Skeletal muscle satellite cell (primary cell): ENCODE measurements at regions not wholly inside any gene's neighbourhood (a gene's known extent, or its start where the extent isn't known, plus 50 kb on each side); places are given as distances from the start of the nearest gene placed in this dataset.
"Not testable (repeated sequence)": the region's sequence is repeated elsewhere in the genome, so short reads cannot be mapped to it uniquely, and the experiment has no call there.

Experiments used
- H3K27me3 ChIP-seq: 2 replicates; pipeline ENCODE4 v1.7.0; 2013; ENCODE audit warnings: low read length; ENCODE audit not compliant: control insufficient read depth, insufficient read depth
- H3K36me3 ChIP-seq: 2 replicates; pipeline ENCODE4 v1.7.0; 2013; ENCODE audit warnings: mild to moderate bottlenecking, control low read depth, low read length; ENCODE audit not compliant: insufficient read depth
- H3K4me1 ChIP-seq: 2 replicates; pipeline ENCODE4 v1.7.0; 2013; ENCODE audit warnings: low read length; ENCODE audit not compliant: control insufficient read depth, insufficient read depth
- H3K4me2 ChIP-seq: 2 replicates; pipeline ENCODE4 v1.7.0; 2013; ENCODE audit warnings: mild to moderate bottlenecking, low read length
- H3K4me3 ChIP-seq: 2 replicates; pipeline ENCODE4 v1.7.0; 2013; ENCODE audit warnings: low read length
- H3K9ac ChIP-seq: 2 replicates; pipeline ENCODE4 v1.7.0; 2013; ENCODE audit warnings: mild to moderate bottlenecking, low read depth, low read length, moderate library complexity
- H3K9me3 ChIP-seq: replicated peaks from 2 replicates; pipeline ENCODE4 v1.7.0; 2013; ENCODE audit warnings: mild to moderate bottlenecking, control low read depth, low read length

DNA sequence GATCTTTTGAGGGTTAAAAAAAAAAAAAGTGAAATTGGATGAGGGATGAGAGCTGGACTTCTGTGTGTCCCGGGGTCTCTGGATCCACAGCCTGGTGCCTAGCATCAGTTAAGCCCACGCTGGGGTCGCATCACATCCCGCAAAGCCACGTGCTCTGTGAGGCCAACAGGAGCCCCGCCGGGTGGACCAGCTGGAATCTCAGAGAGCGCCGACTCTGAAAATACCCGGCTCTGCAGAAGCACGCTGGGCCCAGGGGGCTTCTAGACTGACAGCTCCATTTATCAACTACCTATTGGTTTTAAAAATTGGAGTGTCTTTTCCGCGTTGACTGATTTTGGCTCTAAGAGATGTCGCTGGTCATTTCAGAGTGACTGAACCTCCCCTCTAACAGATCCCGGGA is 164.1 kb upstream of the PLGLB2 start:
- H3K36me3 ChIP-seq, H3K4me1 ChIP-seq, H3K9ac ChIP-seq, H3K4me3 ChIP-seq, H3K9me3 ChIP-seq, H3K4me2 ChIP-seq, H3K27me3 ChIP-seq: not testable (repeated sequence)

DNA sequence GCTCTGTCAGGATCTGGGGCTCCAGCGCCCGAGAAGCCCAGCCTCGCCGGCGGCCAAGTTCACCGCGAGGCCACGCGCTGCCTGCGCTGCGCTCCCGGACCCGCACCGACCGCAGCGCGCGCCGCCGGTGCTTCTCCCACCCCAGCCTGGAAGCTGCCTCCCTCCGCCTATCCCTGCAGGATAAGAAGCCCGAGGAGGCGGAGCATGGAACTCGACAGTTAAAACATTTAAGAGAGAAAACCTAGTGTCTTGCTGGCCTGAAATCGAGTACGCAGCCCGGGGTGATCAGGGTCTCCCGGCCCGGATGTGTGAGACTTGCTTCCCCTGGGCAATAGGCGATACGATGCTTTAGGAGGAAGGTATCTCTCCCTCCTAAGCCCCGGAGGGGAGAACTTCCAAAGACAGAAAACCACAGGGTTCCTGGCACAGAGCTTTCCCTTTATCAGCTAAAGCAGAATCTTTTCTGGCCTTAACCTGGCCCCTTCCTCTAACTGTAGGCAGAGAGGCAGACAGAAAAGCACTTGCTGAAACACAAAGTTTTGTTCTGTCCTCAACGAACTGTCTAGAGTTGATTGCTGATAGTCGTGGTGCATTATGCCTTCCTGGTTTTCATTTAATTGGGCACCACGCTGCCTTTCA is 163.5 kb upstream of the PLGLB2 start:
- not testable (repeated sequence) for H3K4me1 ChIP-seq, H3K9me3 ChIP-seq, H3K9ac ChIP-seq, H3K36me3 ChIP-seq, H3K4me2 ChIP-seq, H3K4me3 ChIP-seq, H3K27me3 ChIP-seq

DNA sequence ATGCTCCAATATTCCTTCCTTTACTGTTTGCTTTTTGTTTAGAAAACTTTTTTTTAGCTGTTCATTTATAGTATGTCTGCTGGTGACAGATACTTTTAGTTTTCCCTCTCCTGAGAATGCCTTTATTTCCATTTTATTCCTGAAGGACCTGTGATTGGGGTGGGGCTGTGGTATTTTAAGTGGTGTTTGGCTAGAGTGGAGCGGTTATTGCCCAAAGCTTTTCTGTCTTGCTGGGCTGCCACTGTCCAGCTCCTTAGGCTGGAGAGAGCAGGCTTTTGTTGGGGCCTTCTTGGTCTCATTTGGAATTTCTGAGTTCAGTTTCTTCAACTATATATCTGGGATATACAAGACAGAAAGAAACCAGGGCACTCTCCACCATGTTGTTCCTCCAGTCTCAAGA is 160.0 kb upstream of the PLGLB2 start:
- H3K4me2 ChIP-seq, H3K27me3 ChIP-seq, H3K4me1 ChIP-seq, H3K36me3 ChIP-seq, H3K9me3 ChIP-seq, H3K9ac ChIP-seq, H3K4me3 ChIP-seq: not testable (repeated sequence)

DNA sequence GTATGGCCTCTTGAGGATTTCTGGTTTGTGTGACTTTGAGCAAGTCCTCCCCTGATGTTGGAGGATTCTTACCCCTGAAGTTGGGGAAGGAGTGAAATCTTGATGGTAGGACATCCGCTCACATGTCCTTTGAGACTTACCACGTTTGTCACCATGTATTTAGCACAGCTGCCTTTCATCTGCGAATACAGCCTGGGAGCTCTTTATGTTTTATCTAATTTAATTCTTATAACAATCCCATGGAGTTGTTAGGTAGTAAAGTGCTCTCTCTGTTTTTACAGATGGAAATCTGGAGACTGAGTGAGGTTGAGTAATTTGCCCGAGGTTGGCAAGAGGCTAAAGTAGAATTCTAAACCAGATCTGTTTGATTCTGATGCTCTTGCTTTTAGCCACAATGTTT is 154.9 kb upstream of the PLGLB2 start:
- peaks cover 14% of the 10 kb centered on the region for H3K4me1 ChIP-seq
- H3K9ac ChIP-seq, H3K4me3 ChIP-seq, H3K36me3 ChIP-seq, H3K9me3 ChIP-seq, H3K27me3 ChIP-seq, H3K4me2 ChIP-seq: not testable (repeated sequence)

DNA sequence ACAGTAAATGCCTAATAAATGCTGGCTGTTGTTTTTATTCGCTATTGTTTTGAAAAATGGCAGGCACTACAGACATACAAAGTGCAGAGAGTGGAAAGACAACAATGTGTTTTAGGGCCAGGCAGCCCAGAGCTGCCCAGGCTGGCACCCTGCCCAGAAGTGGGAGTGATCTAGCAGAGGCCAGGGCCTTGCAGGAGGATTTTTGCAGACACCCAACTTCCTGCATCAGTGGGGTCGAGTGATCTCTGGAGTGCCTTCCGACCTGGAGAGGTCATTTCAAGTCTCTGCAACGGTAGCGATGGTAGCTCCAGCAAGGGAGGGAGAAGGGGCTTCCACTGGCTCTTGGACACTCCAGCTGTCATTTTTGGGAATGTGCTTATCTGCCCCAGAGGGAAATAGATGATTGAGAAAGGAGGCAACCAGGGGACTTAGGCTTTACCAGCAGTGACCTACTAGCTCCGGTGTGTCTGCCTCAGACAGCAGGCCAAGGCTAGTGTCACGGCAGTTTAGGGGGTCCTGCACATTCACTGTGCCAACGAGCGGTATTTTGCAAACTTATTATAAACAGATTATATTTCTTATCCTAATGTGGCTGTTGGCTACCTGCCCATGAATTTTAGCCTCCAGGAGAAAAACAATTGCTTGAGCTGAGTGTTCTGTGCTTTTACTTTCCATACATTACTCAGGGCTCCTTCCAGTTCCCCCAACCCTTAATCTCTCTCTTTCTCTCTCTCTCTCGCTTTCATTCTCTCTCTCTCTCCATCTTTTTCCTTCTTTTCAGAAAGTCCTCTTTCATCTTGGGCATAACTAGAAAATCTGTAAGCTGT is 153.9 kb upstream of the PLGLB2 start:
- Histone ChIP-seq H3K4me2 (peak overlapping the region; percentile 54), H3K4me1 (peaks cover 14% of the 10 kb centered on the region)
- not testable (repeated sequence) for H3K9me3 ChIP-seq, H3K4me3 ChIP-seq, H3K9ac ChIP-seq, H3K36me3 ChIP-seq, H3K27me3 ChIP-seq

DNA sequence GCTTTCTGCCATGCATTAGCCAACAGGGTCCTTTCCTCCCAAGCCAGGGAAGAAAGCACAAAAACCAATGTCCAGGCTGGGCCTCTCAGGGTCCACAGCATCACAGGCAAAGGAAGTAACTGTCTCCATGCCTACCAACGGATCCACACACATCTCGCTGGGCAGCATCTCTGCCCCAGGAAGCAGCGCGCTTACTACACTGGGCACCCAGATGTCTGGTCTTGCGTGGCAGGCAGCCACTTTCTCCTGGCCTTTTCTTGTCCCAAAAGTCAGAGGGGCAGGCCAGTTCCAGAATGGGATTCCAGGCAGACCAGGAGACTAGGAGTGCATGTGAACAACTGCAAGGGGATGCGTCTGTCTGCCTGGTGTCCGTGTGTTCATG is 153.3 kb upstream of the PLGLB2 start:
- H3K27me3 ChIP-seq, H3K36me3 ChIP-seq, H3K9ac ChIP-seq, H3K9me3 ChIP-seq, H3K4me2 ChIP-seq, H3K4me3 ChIP-seq: not testable (repeated sequence)
- peaks cover 14% of the 10 kb centered on the region for H3K4me1 ChIP-seq

DNA sequence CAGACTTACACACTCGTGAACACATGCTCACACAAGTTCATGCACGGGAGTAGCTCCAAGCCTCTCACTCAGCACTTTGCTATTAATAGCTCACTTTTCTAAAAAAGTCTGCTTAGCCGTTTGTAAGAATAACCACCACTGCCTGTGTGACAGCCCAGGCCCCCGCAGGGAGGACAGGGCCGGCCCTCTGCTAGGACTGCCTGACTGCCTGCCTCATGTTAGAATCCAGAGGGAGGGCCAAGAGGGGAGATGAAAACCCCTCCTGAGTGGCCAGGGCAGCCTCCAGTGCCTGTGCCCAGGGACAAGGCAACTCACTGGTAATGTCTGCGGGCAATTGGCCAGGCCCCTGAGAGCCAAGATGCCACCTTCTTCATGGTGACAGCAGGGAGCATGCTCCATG is 152.9 kb upstream of the PLGLB2 start:
- not testable (repeated sequence) for H3K4me2 ChIP-seq, H3K27me3 ChIP-seq, H3K9me3 ChIP-seq, H3K9ac ChIP-seq, H3K36me3 ChIP-seq, H3K4me3 ChIP-seq
- H3K4me1 ChIP-seq: peaks cover 14% of the 10 kb centered on the region

DNA sequence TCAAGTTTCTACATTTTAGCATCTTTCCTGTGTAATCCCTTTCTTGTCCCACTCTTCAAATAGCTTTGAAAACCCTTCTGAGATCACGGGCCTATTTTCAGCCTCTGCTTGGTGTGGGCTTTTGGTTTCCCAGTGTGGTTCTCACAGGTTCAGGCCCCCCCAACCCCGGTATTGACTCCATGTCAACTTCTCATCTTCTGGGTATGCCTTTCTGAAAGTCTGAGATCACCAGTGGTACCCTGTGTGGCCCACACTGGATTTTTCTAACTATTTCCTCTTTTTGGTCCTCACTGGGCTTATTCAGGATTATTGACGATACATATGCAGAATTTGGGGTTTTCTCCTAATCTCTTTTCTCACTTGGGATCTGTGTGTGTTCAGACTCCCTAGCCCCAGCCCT is 146.9 kb upstream of the PLGLB2 start:
- H3K4me3 ChIP-seq, H3K36me3 ChIP-seq, H3K9me3 ChIP-seq, H3K4me2 ChIP-seq, H3K4me1 ChIP-seq, H3K9ac ChIP-seq, H3K27me3 ChIP-seq: not testable (repeated sequence)

DNA sequence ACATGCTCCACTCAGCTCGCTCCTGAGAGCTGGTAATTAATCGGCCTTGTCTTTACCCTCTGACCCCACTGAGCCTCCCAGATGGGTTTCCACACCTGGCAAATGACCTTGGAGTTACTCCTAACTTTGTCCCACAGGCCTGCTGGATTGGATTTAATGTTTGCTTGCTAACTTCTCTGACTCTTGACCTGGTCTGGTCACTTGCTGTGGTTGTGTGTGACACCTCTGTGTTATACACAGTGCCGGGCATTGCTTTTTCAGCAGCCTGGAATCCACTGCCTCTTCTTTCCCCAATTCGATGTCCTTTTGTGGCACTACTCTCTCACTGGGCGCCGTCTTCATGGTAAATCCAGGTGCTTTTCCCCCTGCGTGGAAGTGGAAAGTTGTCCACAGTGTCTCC is 145.8 kb upstream of the PLGLB2 start:
- not testable (repeated sequence) for H3K36me3 ChIP-seq, H3K9me3 ChIP-seq, H3K4me1 ChIP-seq, H3K27me3 ChIP-seq, H3K4me3 ChIP-seq, H3K9ac ChIP-seq, H3K4me2 ChIP-seq

DNA sequence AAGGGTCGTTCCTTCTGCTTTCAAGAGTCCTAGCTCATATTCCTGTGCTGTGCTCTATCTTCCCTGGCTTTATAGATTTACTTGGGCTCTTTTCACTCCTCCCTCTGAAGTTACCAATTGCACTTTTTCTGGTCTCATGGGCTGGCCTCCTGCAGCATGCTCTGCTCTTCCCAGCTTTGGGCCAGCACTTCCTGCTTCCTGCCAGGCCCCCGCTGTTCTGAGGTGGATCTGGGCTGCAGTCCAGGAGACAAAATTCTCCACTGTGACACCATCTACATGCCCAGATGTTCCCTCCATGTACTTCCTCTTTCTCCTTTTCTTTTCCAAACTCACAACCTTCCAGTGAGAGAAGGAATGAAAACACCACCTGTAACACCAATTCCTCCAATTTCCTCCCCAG is 145.2 kb upstream of the PLGLB2 start:
- not testable (repeated sequence) for H3K9me3 ChIP-seq, H3K4me2 ChIP-seq, H3K4me1 ChIP-seq, H3K9ac ChIP-seq, H3K36me3 ChIP-seq, H3K4me3 ChIP-seq, H3K27me3 ChIP-seq

DNA sequence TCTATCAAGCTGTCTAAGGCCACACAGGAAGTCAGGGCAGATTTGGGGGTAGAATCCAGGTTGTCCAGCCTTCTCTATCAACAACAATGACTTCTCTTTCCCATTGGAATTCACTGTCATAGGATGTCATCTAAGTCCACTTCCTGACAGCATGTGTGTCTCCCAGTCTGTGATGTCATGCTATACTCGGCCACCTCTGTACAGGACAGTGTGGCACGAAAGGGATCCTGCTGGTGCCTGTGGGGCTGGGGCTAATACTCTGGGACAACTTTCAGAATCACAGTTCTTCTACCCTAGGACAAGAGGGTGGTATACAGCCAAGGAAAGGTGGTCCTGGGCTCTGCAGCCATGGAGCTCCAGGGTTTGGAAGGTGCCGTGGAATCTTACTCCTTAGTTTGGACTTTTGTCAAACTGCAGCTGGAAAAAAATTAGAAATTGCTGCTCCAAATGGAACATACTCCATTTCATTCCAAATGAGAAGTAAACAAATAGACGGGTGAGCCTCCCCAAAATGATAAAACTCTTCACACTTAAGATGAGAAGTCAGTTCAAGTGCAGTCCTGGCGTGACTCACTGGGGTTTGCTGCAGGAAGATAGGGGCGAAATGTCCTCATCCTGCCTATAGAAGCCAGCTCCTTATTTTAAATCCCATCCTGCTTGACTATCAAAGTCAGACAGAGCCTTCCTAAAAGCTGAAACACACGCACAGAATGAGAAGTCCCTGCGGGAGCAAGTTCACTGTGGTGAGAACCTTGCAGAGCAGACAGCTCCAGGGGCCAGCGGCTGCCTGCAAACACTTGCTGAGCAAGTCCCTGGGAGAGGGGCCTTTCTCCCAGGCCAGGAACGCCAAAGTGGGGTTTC is 144.2 kb upstream of the PLGLB2 start:
- not testable (repeated sequence) for H3K36me3 ChIP-seq, H3K4me3 ChIP-seq, H3K9ac ChIP-seq, H3K4me1 ChIP-seq, H3K4me2 ChIP-seq, H3K9me3 ChIP-seq, H3K27me3 ChIP-seq
